ENCODE measurements at regions not wholly inside any gene's neighbourhood (a gene's known extent, or its start where the extent isn't known, plus 50 kb on each side); places are given as distances from the start of the nearest gene placed in this dataset.

GRCh38 chr16:5382484-5382883 is 284.9 kb upstream of the EEF2KMT start:
- H3K27ac Mint-ChIP-seq = no peak overlapping the region
- H3K9me3 Mint-ChIP-seq = peaks cover 0 to 13% (median 1%) of the 10 kb centered on the region in 9 donors
- ATAC-seq (no peak), DNase-seq (no peak)
- H3K27me3 Mint-ChIP-seq = peaks cover under 1 to 24% (median 4%) of the 10 kb centered on the region in 5 donors
- H3K36me3 Mint-ChIP-seq = peaks cover 0 to under 1% (median 0%) of the 10 kb centered on the region in 3 donors
- H3K4me3 Mint-ChIP-seq = no peak overlapping the region
- POLR2A ChIA-PET = no interaction called here
- no peaks in the 10 kb centered on the region for H3K4me1 Mint-ChIP-seq

- POLR2A ChIA-PET = no interaction called here
- H3K4me3 Mint-ChIP-seq = no peak overlapping the region
- ATAC-seq = no peak
- H3K4me1 Mint-ChIP-seq = no peaks in the 10 kb centered on the region
- H3K36me3 Mint-ChIP-seq = no peaks in the 10 kb centered on the region
- H3K9me3 Mint-ChIP-seq = peaks cover 0 to 11% (median 0%) of the 10 kb centered on the region in 9 donors
- no peak for DNase-seq
- H3K27ac Mint-ChIP-seq = peak overlapping the region in 1 of 10 donors; percentile 61
- peaks cover 0 to 31% (median 14%) of the 10 kb centered on the region in 5 donors for H3K27me3 Mint-ChIP-seq
Measured at GRCh38 chr16:5381481-5381880, 283.9 kb upstream of the EEF2KMT start.

GRCh38 chr16:5379954-5380353 is 282.4 kb upstream of the EEF2KMT start:
- H3K36me3 Mint-ChIP-seq = no peaks in the 10 kb centered on the region
- DNase-seq = no peak
- POLR2A ChIA-PET = no interaction called here
- H3K4me1 Mint-ChIP-seq = no peaks in the 10 kb centered on the region
- no peak for ATAC-seq
- peaks cover 2 to 34% (median 30%) of the 10 kb centered on the region in 5 donors for H3K27me3 Mint-ChIP-seq
- peaks cover 0 to 11% (median 0%) of the 10 kb centered on the region in 9 donors for H3K9me3 Mint-ChIP-seq
- no peak overlapping the region for H3K4me3 Mint-ChIP-seq
- H3K27ac Mint-ChIP-seq = no peak overlapping the region

- Mint-ChIP-seq H3K36me3 (no peaks in the 10 kb centered on the region), H3K4me3 (no peak overlapping the region), H3K27me3 (peaks cover 7 to 44% (median 31%) of the 10 kb centered on the region in 5 donors), H3K9me3 (peaks cover 0 to 4% (median 0%) of the 10 kb centered on the region in 9 donors), H3K27ac (no peak overlapping the region), H3K4me1 (no peaks in the 10 kb centered on the region)
- POLR2A ChIA-PET = no interaction called here
- DNase-seq (no peak), ATAC-seq (no peak)
Measured at GRCh38 chr16:5378531-5378930, 280.9 kb upstream of the EEF2KMT start.

- Mint-ChIP-seq H3K4me1 (no peaks in the 10 kb centered on the region), H3K27me3 (peaks cover 9 to 55% (median 41%) of the 10 kb centered on the region in 5 donors), H3K36me3 (no peaks in the 10 kb centered on the region), H3K27ac (no peak overlapping the region), H3K9me3 (peaks cover 0 to 7% (median 0%) of the 10 kb centered on the region in 9 donors), H3K4me3 (peak overlapping the region in 1 of 10 donors; percentile 30)
- ATAC-seq (no peak), DNase-seq (no peak)
- POLR2A ChIA-PET = no interaction called here
Measured at GRCh38 chr16:5377280-5377898, 279.8 kb upstream of the EEF2KMT start.

GRCh38 chr16:5374184-5374583 is 276.6 kb upstream of the EEF2KMT start:
- Mint-ChIP-seq H3K9me3 (peaks cover 0 to 9% (median 0%) of the 10 kb centered on the region in 9 donors), H3K36me3 (no peaks in the 10 kb centered on the region), H3K27me3 (peaks cover 10 to 78% (median 38%) of the 10 kb centered on the region in 5 donors), H3K4me3 (no peak overlapping the region), H3K27ac (no peak overlapping the region), H3K4me1 (no peaks in the 10 kb centered on the region)
- POLR2A ChIA-PET = no interaction called here
- ATAC-seq = no peak
- DNase-seq = no peak

- no peaks in the 10 kb centered on the region for H3K36me3 Mint-ChIP-seq
- no peak overlapping the region for H3K4me3 Mint-ChIP-seq
- POLR2A ChIA-PET = no interaction called here
- ATAC-seq = no peak
- no peak for DNase-seq
- H3K4me1 Mint-ChIP-seq = no peaks in the 10 kb centered on the region
- H3K27ac Mint-ChIP-seq = no peak overlapping the region
- H3K27me3 Mint-ChIP-seq = peaks cover 2 to 47% (median 10%) of the 10 kb centered on the region in 5 donors
- peaks cover 0 to 9% (median 0%) of the 10 kb centered on the region in 9 donors for H3K9me3 Mint-ChIP-seq
Measured at GRCh38 chr16:5367951-5368350, 270.4 kb upstream of the EEF2KMT start.

GRCh38 chr16:5366126-5366525 is 268.5 kb upstream of the EEF2KMT start:
- DNase-seq (no peak), ATAC-seq (no peak)
- no peaks in the 10 kb centered on the region for H3K36me3 Mint-ChIP-seq
- peaks cover 0 to 9% (median 0%) of the 10 kb centered on the region in 9 donors for H3K9me3 Mint-ChIP-seq
- H3K4me1 Mint-ChIP-seq = no peaks in the 10 kb centered on the region
- POLR2A ChIA-PET = no interaction called here
- H3K27me3 Mint-ChIP-seq = peaks cover 3 to 28% (median 6%) of the 10 kb centered on the region in 5 donors
- H3K27ac Mint-ChIP-seq = no peak overlapping the region
- no peak overlapping the region for H3K4me3 Mint-ChIP-seq

- DNase-seq (no peak), ATAC-seq (no peak)
- Mint-ChIP-seq H3K36me3 (no peaks in the 10 kb centered on the region), H3K27ac (no peak overlapping the region), H3K27me3 (peaks cover 3 to 19% (median 4%) of the 10 kb centered on the region in 5 donors), H3K4me1 (no peaks in the 10 kb centered on the region), H3K9me3 (no peaks in the 10 kb centered on the region), H3K4me3 (no peak overlapping the region)
- POLR2A ChIA-PET = no interaction called here
Measured at GRCh38 chr16:5364186-5364585, 266.6 kb upstream of the EEF2KMT start.

- Mint-ChIP-seq H3K4me1 (no peaks in the 10 kb centered on the region), H3K36me3 (no peaks in the 10 kb centered on the region), H3K9me3 (no peaks in the 10 kb centered on the region), H3K27ac (no peak overlapping the region), H3K4me3 (no peak overlapping the region), H3K27me3 (peaks cover 3 to 19% (median 4%) of the 10 kb centered on the region in 5 donors)
- POLR2A ChIA-PET = no interaction called here
- no peak for ATAC-seq
- DNase-seq = no peak
Measured at GRCh38 chr16:5361322-5361721, 263.7 kb upstream of the EEF2KMT start.

- POLR2A ChIA-PET = no interaction called here
- H3K27ac Mint-ChIP-seq = no peak overlapping the region
- no peak overlapping the region for H3K4me3 Mint-ChIP-seq
- peaks cover 0 to 17% (median 5%) of the 10 kb centered on the region in 5 donors for H3K27me3 Mint-ChIP-seq
- DNase-seq (no peak), ATAC-seq (no peak)
- no peaks in the 10 kb centered on the region for H3K9me3 Mint-ChIP-seq
- no peaks in the 10 kb centered on the region for H3K4me1 Mint-ChIP-seq
- H3K36me3 Mint-ChIP-seq = no peaks in the 10 kb centered on the region
Measured at GRCh38 chr16:5354645-5355044, 257.1 kb upstream of the EEF2KMT start.

- POLR2A ChIA-PET = no interaction called here
- DNase-seq = no peak
- no peak for ATAC-seq
- H3K27me3 Mint-ChIP-seq = peaks cover 10 to 24% (median 12%) of the 10 kb centered on the region in 5 donors
- peaks cover 0 to 2% (median 0%) of the 10 kb centered on the region in 9 donors for H3K9me3 Mint-ChIP-seq
- H3K4me1 Mint-ChIP-seq = no peaks in the 10 kb centered on the region
- no peak overlapping the region for H3K27ac Mint-ChIP-seq
- H3K36me3 Mint-ChIP-seq = no peaks in the 10 kb centered on the region
- no peak overlapping the region for H3K4me3 Mint-ChIP-seq
Measured at GRCh38 chr16:5349670-5350517, 252.3 kb upstream of the EEF2KMT start.

GRCh38 chr16:5349101-5349500 is 251.5 kb upstream of the EEF2KMT start:
- no peak for ATAC-seq
- POLR2A ChIA-PET = no interaction called here
- H3K27me3 Mint-ChIP-seq = peaks cover 10 to 24% (median 13%) of the 10 kb centered on the region in 5 donors
- no peaks in the 10 kb centered on the region for H3K36me3 Mint-ChIP-seq
- no peaks in the 10 kb centered on the region for H3K4me1 Mint-ChIP-seq
- H3K9me3 Mint-ChIP-seq = peaks cover 0 to 5% (median 0%) of the 10 kb centered on the region in 9 donors
- DNase-seq = no peak
- H3K27ac Mint-ChIP-seq = no peak overlapping the region
- no peak overlapping the region for H3K4me3 Mint-ChIP-seq

Data from naive thymus-derived CD8-positive, alpha-beta T cell (primary cell).